GM18873 (cell line): ENCODE measurements at regions not wholly inside any gene's neighbourhood (a gene's known extent, or its start where the extent isn't known, plus 50 kb on each side); places are given as distances from the start of the nearest gene placed in this dataset.
"Not testable (repeated sequence)": the region's sequence is repeated elsewhere in the genome, so short reads cannot be mapped to it uniquely, and the experiment has no call there.

ENCODE experiments used
- ATAC-seq: cut with Tn5 transposase; IDR thresholded peaks from one replicate; pipeline ENCODE4 v1.9.1; 2021; ENCODE audit warnings: mild to moderate bottlenecking, moderate library complexity, moderate number of reproducible peaks; ENCODE audit not compliant: unreplicated experiment, low FRiP score

- no peak for ATAC-seq
Observed at GRCh38 chr18:47682876-47683275, 247.6 kb downstream of the SMAD2 start.

GRCh38 chr18:47680488-47680887, 250.0 kb downstream of the SMAD2 start:
- ATAC-seq, result no peak

GRCh38 chr18:47679864-47680263, 250.6 kb downstream of the SMAD2 start:
- ATAC-seq, result no peak

GRCh38 chr18:47677952-47678351, 252.5 kb downstream of the SMAD2 start:
- no peak for ATAC-seq

- ATAC-seq, result no peak
Observed at GRCh38 chr18:47669815-47670214, 260.6 kb downstream of the SMAD2 start.

GRCh38 chr18:47658498-47658897, 272.0 kb downstream of the SMAD2 start:
- ATAC-seq, result no peak

- ATAC-seq, result no peak
Observed at GRCh38 chr18:47654988-47655387, 275.5 kb downstream of the SMAD2 start.

- no peak for ATAC-seq
Observed at GRCh38 chr18:47644896-47645295, 285.6 kb downstream of the SMAD2 start.

GRCh38 chr18:47637551-47637950, 292.9 kb downstream of the SMAD2 start:
- not testable (repeated sequence) for ATAC-seq

GRCh38 chr18:47635416-47635815, 295.0 kb downstream of the SMAD2 start:
- no peak for ATAC-seq

GRCh38 chr18:47632970-47633635, 297.4 kb downstream of the SMAD2 start:
- no peak for ATAC-seq

GRCh38 chr18:47628893-47629292, 301.6 kb downstream of the SMAD2 start:
- no peak for ATAC-seq

- no peak for ATAC-seq
Observed at GRCh38 chr18:47628240-47628781, 302.1 kb downstream of the SMAD2 start.

- no peak for ATAC-seq
Observed at GRCh38 chr18:47627030-47627429, 303.4 kb downstream of the SMAD2 start.

GRCh38 chr18:47619771-47620448, 310.5 kb downstream of the SMAD2 start:
- no peak for ATAC-seq

- no peak for ATAC-seq
Observed at GRCh38 chr18:47618758-47619157, 311.7 kb downstream of the SMAD2 start.

- no peak for ATAC-seq
Observed at GRCh38 chr18:47615043-47615442, 315.4 kb downstream of the SMAD2 start.

GRCh38 chr18:47613929-47614328, 316.5 kb downstream of the SMAD2 start:
- ATAC-seq, result no peak

- ATAC-seq, result no peak
Observed at GRCh38 chr18:47611649-47612048, 318.8 kb downstream of the SMAD2 start.

GRCh38 chr18:47606526-47606925, 323.9 kb downstream of the SMAD2 start:
- no peak for ATAC-seq

- ATAC-seq, result no peak
Observed at GRCh38 chr18:47605093-47605492, 325.4 kb downstream of the SMAD2 start.

- ATAC-seq, result no peak
Observed at GRCh38 chr18:47604021-47604420, 326.4 kb downstream of the SMAD2 start.
